OCI-LY7 (cell line): ENCODE measurements at regions not wholly inside any gene's neighbourhood (a gene's known extent, or its start where the extent isn't known, plus 50 kb on each side); places are given as distances from the start of the nearest gene placed in this dataset.
A peak's percentile ranks its signal among the peaks of the same experiment; 100 is the strongest.

Experiments
- BruUV-seq: library from RNA; stranded (reverse); fragments of 400-500 nt; replicated peaks from 2 replicates; lab custom pipeline; 2021; lab: Mats Ljungman, UMichigan
- CTCF ChIA-PET: fragments of 300-600 bp; sonication (Branson Sonifier 250); formaldehyde crosslinking; loops from one replicate; lab custom pipeline; 2022; ENCODE audit warnings: antibody characterized with exemption; ENCODE audit not compliant: unreplicated experiment; lab: Charles Lee
- POLR2A ChIA-PET: fragments of 300-600 bp; sonication (Branson Sonifier 250); formaldehyde crosslinking; loops from one replicate; lab custom pipeline; 2022; ENCODE audit warnings: antibody characterized with exemption; lab: Charles Lee
- DNase-seq: peaks from one replicate; pipeline ENCODE4 v3.0.0-alpha.2; 2015; ENCODE audit warnings: low spot score
- H2AFZ ChIP-seq: fragments of 200-600 bp; sonication (generic), shearing (Covaris generic); 2 replicates; pipeline ENCODE4 v1.6.1; 2014; ENCODE audit warnings: mild to moderate bottlenecking, antibody characterized with exemption, low read length, moderate library complexity
- H3K27ac ChIP-seq: fragments of 200-600 bp; sonication (generic); 2 replicates; pipeline ENCODE4 v1.5.1; 2014; ENCODE audit warnings: mixed run types, low read depth, mild to moderate bottlenecking, moderate library complexity, low read length, inconsistent platforms; ENCODE audit not compliant: poor library complexity, severe bottlenecking
- H3K36me3 ChIP-seq: fragments of 200-600 bp; sonication (generic); 2 replicates; pipeline ENCODE4 v1.6.1; 2014; ENCODE audit warnings: mild to moderate bottlenecking, antibody characterized with exemption, low read length, moderate library complexity, mixed read lengths; ENCODE audit not compliant: insufficient read depth
- H3K4me1 ChIP-seq: fragments of 200-600 bp; sonication (generic); 2 replicates; pipeline ENCODE4 v1.5.1; 2014; ENCODE audit warnings: mild to moderate bottlenecking, low read length; ENCODE audit not compliant: insufficient read depth, poor library complexity, severe bottlenecking
- H3K4me2 ChIP-seq: fragments of 200-600 bp; sonication (generic); 2 replicates; pipeline ENCODE4 v1.6.1; 2014; ENCODE audit warnings: mild to moderate bottlenecking, low read length
- H3K4me3 ChIP-seq: fragments of 200-600 bp; sonication (generic); 2 replicates; pipeline ENCODE4 v1.5.1; 2014; ENCODE audit warnings: mild to moderate bottlenecking, low read depth, low read length; ENCODE audit not compliant: poor library complexity, severe bottlenecking
- H3K79me2 ChIP-seq: fragments of 200-600 bp; sonication (generic); 2 replicates; pipeline ENCODE4 v1.6.1; 2016; ENCODE audit warnings: low read depth, mild to moderate bottlenecking, low read length, moderate library complexity, mixed read lengths; ENCODE audit not compliant: insufficient read depth
- H3K9me2 ChIP-seq: fragments of 200-600 bp; sonication (generic); 2 replicates; pipeline ENCODE4 v1.6.1; 2016; ENCODE audit warnings: mild to moderate bottlenecking, low read length, mixed read lengths; ENCODE audit not compliant: insufficient read depth
- H3K9me3 ChIP-seq: fragments of 200-600 bp; sonication (generic); 2 replicates; pipeline ENCODE4 v1.6.1; 2014; ENCODE audit warnings: mild to moderate bottlenecking, mixed run types, low read length, mixed read lengths
- H4K20me1 ChIP-seq: fragments of 200-600 bp; sonication (generic); 2 replicates; pipeline ENCODE4 v1.6.1; 2014; ENCODE audit warnings: mild to moderate bottlenecking, antibody characterized with exemption, low read length, moderate library complexity, mixed read lengths; ENCODE audit not compliant: insufficient read depth
- EZH2phosphoT487 ChIP-seq: fragments of 200-600 bp; sonication (generic); IDR thresholded peaks from 2 replicates; pipeline ENCODE4 v1.6.1; 2018; ENCODE audit warnings: low read depth, borderline replicate concordance, mild to moderate bottlenecking, mixed run types, antibody characterized with exemption, low read length, moderate library complexity, mixed read lengths
- intact Hi-C: fragments of 100-400 bp; cut with micrococcal nuclease; formaldehyde crosslinking; loops from one replicate; pipeline ENCODE4 v1.10.0; 2022; ENCODE audit not compliant: unreplicated experiment
- TF ChIP-seq, protein P1 (sequence below): fragments of 200-600 bp; sonication (generic); conservative IDR thresholded peaks from 2 replicates; pipeline ENCODE4 v1.5.1; 2014; ENCODE audit warnings: mild to moderate bottlenecking, antibody characterized with exemption, low read length, moderate library complexity, mixed read lengths

DNA sequence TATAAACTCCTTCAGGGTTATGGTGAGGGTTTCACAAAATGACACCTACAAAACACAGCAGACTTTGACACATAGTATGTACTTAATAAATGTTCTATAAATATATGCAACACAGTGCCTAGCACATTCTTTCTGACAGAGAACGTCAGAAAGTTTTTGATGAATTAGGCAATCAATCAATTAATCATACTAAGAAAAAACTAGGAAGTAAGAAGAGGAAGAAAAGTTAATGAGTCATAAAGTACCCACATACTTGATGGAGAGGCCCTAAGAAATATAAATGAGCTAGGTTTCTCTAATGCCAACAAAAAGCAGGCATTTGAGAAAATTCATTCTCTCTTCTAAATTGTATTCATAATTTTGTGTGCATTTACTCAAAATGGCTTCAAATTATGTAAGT lies 192.7 kb upstream of the VWC2 start:
- H3K79me2 ChIP-seq: no peaks in the 10 kb centered on the region
- no peak for DNase-seq
- H3K36me3 ChIP-seq: no peaks in the 10 kb centered on the region
- H3K9me2 ChIP-seq: no peaks in the 10 kb centered on the region
- intact Hi-C loops: no loop called here
- no peaks in the 10 kb centered on the region for H3K9me3 ChIP-seq
- H4K20me1 ChIP-seq: no peaks in the 10 kb centered on the region
- TF ChIP-seq, protein P1, sequence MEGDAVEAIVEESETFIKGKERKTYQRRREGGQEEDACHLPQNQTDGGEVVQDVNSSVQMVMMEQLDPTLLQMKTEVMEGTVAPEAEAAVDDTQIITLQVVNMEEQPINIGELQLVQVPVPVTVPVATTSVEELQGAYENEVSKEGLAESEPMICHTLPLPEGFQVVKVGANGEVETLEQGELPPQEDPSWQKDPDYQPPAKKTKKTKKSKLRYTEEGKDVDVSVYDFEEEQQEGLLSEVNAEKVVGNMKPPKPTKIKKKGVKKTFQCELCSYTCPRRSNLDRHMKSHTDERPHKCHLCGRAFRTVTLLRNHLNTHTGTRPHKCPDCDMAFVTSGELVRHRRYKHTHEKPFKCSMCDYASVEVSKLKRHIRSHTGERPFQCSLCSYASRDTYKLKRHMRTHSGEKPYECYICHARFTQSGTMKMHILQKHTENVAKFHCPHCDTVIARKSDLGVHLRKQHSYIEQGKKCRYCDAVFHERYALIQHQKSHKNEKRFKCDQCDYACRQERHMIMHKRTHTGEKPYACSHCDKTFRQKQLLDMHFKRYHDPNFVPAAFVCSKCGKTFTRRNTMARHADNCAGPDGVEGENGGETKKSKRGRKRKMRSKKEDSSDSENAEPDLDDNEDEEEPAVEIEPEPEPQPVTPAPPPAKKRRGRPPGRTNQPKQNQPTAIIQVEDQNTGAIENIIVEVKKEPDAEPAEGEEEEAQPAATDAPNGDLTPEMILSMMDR: no peak
- no peak for TF ChIP-seq EZH2phosphoT487
- ChIA-PET CTCF (no interaction called here), POLR2A (interaction anchor here (0.6 kb wide), 1 partner anchor 205 kb away, joined by 3 read pairs; no protein-coding TSS in a partner anchor)
- peak overlapping the region; percentile 35; the same call in 1 of the 2 replicates for H2AFZ ChIP-seq
- no peak overlapping the region for H3K27ac ChIP-seq
- peaks cover 31% of the 10 kb centered on the region for H3K4me1 ChIP-seq
- BruUV-seq: no TSS peak
- no peak overlapping the region for H3K4me2 ChIP-seq
- H3K4me3 ChIP-seq: no peak overlapping the region

DNA sequence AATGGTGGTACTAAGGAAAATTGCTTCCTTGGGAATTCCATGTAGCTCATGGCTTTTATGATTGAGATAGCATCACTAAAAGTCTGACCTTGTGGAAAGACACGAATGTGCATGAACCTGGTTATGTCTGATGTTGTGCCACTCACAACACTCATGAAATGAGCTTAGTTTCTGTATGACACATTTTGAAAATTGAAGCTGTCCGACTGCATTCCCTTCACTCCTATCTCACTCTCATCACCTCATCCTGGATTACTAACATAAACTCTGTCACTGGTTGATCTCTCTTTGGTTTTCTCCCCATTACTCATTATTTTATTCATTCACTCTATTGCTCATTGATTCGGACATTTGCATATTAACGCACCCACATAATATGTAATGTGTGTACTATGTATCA lies 190.0 kb upstream of the VWC2 start:
- no peak overlapping the region for H3K4me3 ChIP-seq
- POLR2A ChIA-PET: interaction anchor here (0.7 kb wide), 1 partner anchor 14 kb away, joined by 3 read pairs; no protein-coding TSS in a partner anchor
- H3K9me2 ChIP-seq: no peaks in the 10 kb centered on the region
- H3K36me3 ChIP-seq: no peaks in the 10 kb centered on the region
- H3K27ac ChIP-seq: no peak overlapping the region
- H3K9me3 ChIP-seq: no peaks in the 10 kb centered on the region
- BruUV-seq: no TSS peak
- H4K20me1 ChIP-seq: no peaks in the 10 kb centered on the region
- intact Hi-C loops: no loop called here
- H2AFZ ChIP-seq: no peak overlapping the region
- H3K79me2 ChIP-seq: no peaks in the 10 kb centered on the region
- peaks cover 6% of the 10 kb centered on the region for H3K4me1 ChIP-seq
- TF ChIP-seq, protein P1: no peak
- TF ChIP-seq EZH2phosphoT487: no peak
- DNase-seq: no peak
- CTCF ChIA-PET: no interaction called here
- H3K4me2 ChIP-seq: no peak overlapping the region

DNA sequence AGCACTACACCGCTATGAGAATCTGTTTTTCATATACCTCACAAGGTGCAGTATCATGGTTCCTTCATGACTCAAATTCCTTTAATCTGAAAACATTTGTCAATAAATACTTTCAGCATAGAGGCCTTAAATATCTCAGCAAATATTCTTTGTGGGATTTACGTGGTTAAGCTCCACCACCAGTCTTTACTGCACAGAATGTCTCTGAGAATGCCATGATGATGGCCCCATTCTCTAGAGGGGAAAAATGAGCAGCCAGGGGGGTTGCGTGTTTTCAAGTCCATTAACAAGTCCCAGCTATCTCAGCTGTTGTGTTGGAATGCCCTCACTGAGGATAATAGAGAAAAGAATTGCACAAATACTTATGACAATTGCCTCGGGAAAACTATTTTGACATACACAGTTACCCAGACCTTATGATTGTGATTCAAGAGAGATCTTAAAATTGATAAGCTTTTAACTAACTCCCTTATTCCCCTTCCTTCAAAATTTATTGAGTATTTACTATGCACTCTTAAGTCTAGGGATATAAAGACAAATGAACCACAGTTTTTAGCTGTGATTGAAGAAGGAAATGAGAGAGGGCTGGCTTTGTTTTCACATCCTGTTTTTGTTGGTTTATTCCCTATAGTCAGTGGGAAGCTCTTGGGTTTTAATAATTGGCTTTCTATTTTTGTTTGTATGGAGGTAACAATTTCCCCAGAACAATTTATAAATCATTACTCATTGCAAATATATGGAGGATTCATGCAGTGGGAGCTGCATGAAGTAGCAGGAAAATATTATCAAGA lies 176.5 kb upstream of the VWC2 start:
- H2AFZ ChIP-seq: no peak overlapping the region
- POLR2A ChIA-PET: interaction anchor here (0.8 to 1.2 kb wide), 2 partner anchors 11 to 27 kb away, joined by 3 to 4 read pairs; no protein-coding TSS in a partner anchor
- CTCF ChIA-PET: no interaction called here
- no peaks in the 10 kb centered on the region for H3K9me2 ChIP-seq
- H3K36me3 ChIP-seq: no peaks in the 10 kb centered on the region
- DNase-seq: no peak
- H3K9me3 ChIP-seq: no peaks in the 10 kb centered on the region; the same call in 1 of the 2 replicates
- TF ChIP-seq, protein P1: no peak
- no peak for TF ChIP-seq EZH2phosphoT487
- no TSS peak for BruUV-seq
- peaks cover 25% of the 10 kb centered on the region for H3K4me1 ChIP-seq
- H3K4me3 ChIP-seq: no peak overlapping the region
- no peaks in the 10 kb centered on the region for H4K20me1 ChIP-seq
- H3K79me2 ChIP-seq: no peaks in the 10 kb centered on the region
- intact Hi-C loops: no loop called here
- peak overlapping the region; percentile 21 for H3K4me2 ChIP-seq
- H3K27ac ChIP-seq: no peak overlapping the region
